Epithelial cell of proximal tubule (primary cell): ENCODE measurements at regions not wholly inside any gene's neighbourhood (a gene's known extent, or its start where the extent isn't known, plus 50 kb on each side); places are given as distances from the start of the nearest gene placed in this dataset.

Experiments
- DNase-seq: peaks from one replicate; pipeline ENCODE4 v3.0.0-alpha.2; 2011; ENCODE audit warnings: low read depth
- H3K4me3 ChIP-seq: 2 replicates; pipeline ENCODE4 v1.5.1; 2011; ENCODE audit warnings: low read depth, mild to moderate bottlenecking, low read length
- CTCF ChIP-seq: conservative IDR thresholded peaks from 2 replicates; pipeline ENCODE4 v1.5.1; 2012; ENCODE audit warnings: low read depth, mild to moderate bottlenecking, low read length

- no peak overlapping the region for H3K4me3 ChIP-seq
- no peak for DNase-seq
- no peak for TF ChIP-seq CTCF
These were observed 81.5 kb upstream of the ACVR1 start for GRCh38 chr2:157957596-157957995.

GRCh38 chr2:157952558-157952957 lies 76.4 kb upstream of the ACVR1 start:
- TF ChIP-seq CTCF: no peak
- no peak for DNase-seq
- H3K4me3 ChIP-seq: no peak overlapping the region

- no peak overlapping the region for H3K4me3 ChIP-seq
- no peak for DNase-seq
- TF ChIP-seq CTCF: no peak
These were observed 72.7 kb upstream of the ACVR1 start for GRCh38 chr2:157948856-157949255.

GRCh38 chr2:157946919-157947557 lies 70.9 kb upstream of the ACVR1 start:
- no peak for TF ChIP-seq CTCF
- no peak for DNase-seq
- H3K4me3 ChIP-seq: no peak overlapping the region

GRCh38 chr2:157940024-157940423 lies 63.9 kb upstream of the ACVR1 start:
- no peak for TF ChIP-seq CTCF
- DNase-seq: no peak
- H3K4me3 ChIP-seq: no peak overlapping the region

GRCh38 chr2:157938556-157938955 lies 62.4 kb upstream of the ACVR1 start:
- no peak for DNase-seq
- no peak for TF ChIP-seq CTCF
- no peak overlapping the region for H3K4me3 ChIP-seq

GRCh38 chr2:157936406-157936805 lies 60.3 kb upstream of the ACVR1 start:
- TF ChIP-seq CTCF: no peak
- no peak for DNase-seq

More at GRCh38 chr2:157936406-157936805, 60.3 kb upstream of the ACVR1 start:
- H3K4me3 ChIP-seq: no peak overlapping the region
